Upper lobe of left lung (tissue), 4 donors: ENCODE measurements at regions not wholly inside any gene's neighbourhood (a gene's known extent, or its start where the extent isn't known, plus 50 kb on each side); places are given as distances from the start of the nearest gene placed in this dataset.

Experiments
- EP300 ChIP-seq, 4 donors: sonication (generic); formaldehyde crosslinking; IDR thresholded peaks; one replicate each; pipeline ENCODE4 v1.5.1; 2017; ENCODE audit warnings: antibody characterized with exemption in 4 of 4, control low read depth in 2 of 4
- POLR2A ChIP-seq, 4 donors: fragments of 450-650 bp; IDR thresholded peaks; one replicate each; pipeline ENCODE4 v1.5.1; 2016 to 2017; ENCODE audit warnings: antibody characterized with exemption in 4 of 4, mild to moderate bottlenecking in 2 of 4
- TF ChIP-seq, protein P1 (sequence below), 6 experiments: fragments of 450-650 bp in 4 of 6; fragments of 200-600 bp in 2 of 6; sonication (generic) in 2 of 6; IDR thresholded peaks; one replicate each; pipeline ENCODE4 v1.5.1; 2016 to 2019; ENCODE audit warnings: antibody characterized with exemption in 6 of 6

DNA sequence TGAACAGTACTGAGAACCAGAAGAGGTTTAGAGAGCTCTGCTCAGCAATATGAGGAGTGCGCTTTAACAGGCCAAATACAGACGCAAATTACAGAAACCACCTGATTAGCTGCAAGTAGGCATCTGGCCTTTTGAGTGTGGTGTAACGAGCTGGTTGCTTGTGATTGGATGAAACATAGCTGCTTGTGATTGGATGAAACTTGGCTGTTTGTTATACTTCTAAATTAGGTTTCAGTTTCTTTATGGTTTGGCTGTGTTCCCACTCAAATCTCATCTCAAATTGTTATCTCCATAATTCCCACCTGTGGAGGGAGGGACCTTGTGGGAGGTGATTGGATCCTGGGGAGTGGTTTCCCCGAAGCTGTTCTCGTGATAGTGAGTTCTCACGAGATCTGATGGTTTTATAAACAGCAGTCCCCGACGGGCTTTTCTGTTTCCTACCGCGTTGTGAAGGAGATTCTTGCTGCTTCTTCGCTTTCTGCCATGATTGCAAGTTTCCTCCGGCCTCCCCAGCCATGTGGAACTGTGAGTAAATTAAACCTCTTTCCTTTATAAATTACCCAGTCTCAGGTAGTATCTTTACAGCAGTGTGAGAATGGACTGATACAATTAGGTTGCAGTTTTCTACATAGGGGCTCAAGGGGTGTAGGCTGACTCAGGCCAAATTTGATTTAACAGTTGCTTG, 655.9 kb upstream of the MAN1A1 start:
- no peak for TF ChIP-seq POLR2A (IDR thresholded peaks at IDR 0.05)
- TF ChIP-seq, protein P1, sequence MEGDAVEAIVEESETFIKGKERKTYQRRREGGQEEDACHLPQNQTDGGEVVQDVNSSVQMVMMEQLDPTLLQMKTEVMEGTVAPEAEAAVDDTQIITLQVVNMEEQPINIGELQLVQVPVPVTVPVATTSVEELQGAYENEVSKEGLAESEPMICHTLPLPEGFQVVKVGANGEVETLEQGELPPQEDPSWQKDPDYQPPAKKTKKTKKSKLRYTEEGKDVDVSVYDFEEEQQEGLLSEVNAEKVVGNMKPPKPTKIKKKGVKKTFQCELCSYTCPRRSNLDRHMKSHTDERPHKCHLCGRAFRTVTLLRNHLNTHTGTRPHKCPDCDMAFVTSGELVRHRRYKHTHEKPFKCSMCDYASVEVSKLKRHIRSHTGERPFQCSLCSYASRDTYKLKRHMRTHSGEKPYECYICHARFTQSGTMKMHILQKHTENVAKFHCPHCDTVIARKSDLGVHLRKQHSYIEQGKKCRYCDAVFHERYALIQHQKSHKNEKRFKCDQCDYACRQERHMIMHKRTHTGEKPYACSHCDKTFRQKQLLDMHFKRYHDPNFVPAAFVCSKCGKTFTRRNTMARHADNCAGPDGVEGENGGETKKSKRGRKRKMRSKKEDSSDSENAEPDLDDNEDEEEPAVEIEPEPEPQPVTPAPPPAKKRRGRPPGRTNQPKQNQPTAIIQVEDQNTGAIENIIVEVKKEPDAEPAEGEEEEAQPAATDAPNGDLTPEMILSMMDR (IDR thresholded peaks at IDR 0.05): no peak
- TF ChIP-seq EP300 (IDR thresholded peaks at IDR 0.05): no peak
